Keratinocyte (primary cell): ENCODE measurements at regions not wholly inside any gene's neighbourhood (a gene's known extent, or its start where the extent isn't known, plus 50 kb on each side); places are given as distances from the start of the nearest gene placed in this dataset.

Source experiments
- DNase-seq: peaks from one replicate; pipeline ENCODE4 v3.0.0-alpha.2; 2011; ENCODE audit warnings: low read depth, missing footprints, low spot score
- FAIRE-seq: peaks from 2 replicates; lab custom pipeline; 2011; peaks lifted over from hg19 to GRCh38; lab: Jason Lieb, UNC
- H2AFZ ChIP-seq: 2 replicates; pipeline ENCODE4 v1.6.0; 2012; ENCODE audit warnings: low read length, control low read depth, inconsistent platforms; ENCODE audit not compliant: control insufficient read depth
- H3K27ac ChIP-seq: 2 replicates; pipeline ENCODE4 v1.5.1; 2011; ENCODE audit warnings: low read length; ENCODE audit not compliant: control insufficient read depth, insufficient read depth
- H3K27me3 ChIP-seq: 3 replicates; pipeline ENCODE4 v1.6.0; 2011; ENCODE audit warnings: low read length; ENCODE audit not compliant: control insufficient read depth, insufficient read depth; ENCODE audit errors: extremely low read depth
- H3K36me3 ChIP-seq, 2 experiments: 2 replicates in 1 of 2; 3 replicates in 1 of 2; pipeline ENCODE4 v1.5.1; 2011; ENCODE audit warnings: low read length in 2 of 2, mild to moderate bottlenecking in 1 of 2; ENCODE audit not compliant: control insufficient read depth in 2 of 2, insufficient read depth in 2 of 2; ENCODE audit errors: extremely low read depth in 1 of 2
- H3K4me1 ChIP-seq: 3 replicates; pipeline ENCODE4 v1.5.1; 2011; ENCODE audit warnings: low read length; ENCODE audit not compliant: control insufficient read depth, insufficient read depth; ENCODE audit errors: extremely low read depth
- H3K4me2 ChIP-seq: 3 replicates; pipeline ENCODE4 v1.6.0; 2011; ENCODE audit warnings: low read depth, low read length; ENCODE audit not compliant: control insufficient read depth, insufficient read depth; ENCODE audit errors: extremely low read depth
- H3K4me3 ChIP-seq, 3 experiments: fragments of 200-600 bp in 1 of 3; sonication (generic) in 1 of 3; 2 replicates in 2 of 3; 3 replicates in 1 of 3; pipeline ENCODE4 v1.5.1; 2011 to 2016; ENCODE audit warnings: low read length in 3 of 3, mild to moderate bottlenecking in 3 of 3, control low read depth in 2 of 3, inconsistent platforms in 1 of 3, low read depth in 1 of 3, mixed read lengths in 1 of 3, mixed run types in 1 of 3, moderate library complexity in 1 of 3; ENCODE audit not compliant: control insufficient read depth in 2 of 3, insufficient read depth in 2 of 3; ENCODE audit errors: extremely low read depth in 1 of 3
- H3K79me2 ChIP-seq: 2 replicates; pipeline ENCODE4 v1.6.0; 2012; ENCODE audit warnings: low read length; ENCODE audit not compliant: control insufficient read depth, insufficient read depth
- H3K9ac ChIP-seq: 3 replicates; pipeline ENCODE4 v1.6.0; 2011; ENCODE audit warnings: low read length; ENCODE audit not compliant: control insufficient read depth, insufficient read depth; ENCODE audit errors: extremely low read depth
- H3K9me1 ChIP-seq: 3 replicates; pipeline ENCODE4 v1.6.0; 2011; ENCODE audit warnings: low read length; ENCODE audit not compliant: control insufficient read depth, insufficient read depth; ENCODE audit errors: extremely low read depth
- H3K9me3 ChIP-seq: 2 replicates; pipeline ENCODE4 v1.5.1; 2012; ENCODE audit warnings: low read depth, low read length; ENCODE audit not compliant: control insufficient read depth
- H4K20me1 ChIP-seq: 3 replicates; pipeline ENCODE4 v1.6.0; 2011; ENCODE audit warnings: low read length; ENCODE audit not compliant: control insufficient read depth, insufficient read depth; ENCODE audit errors: extremely low read depth
- EZH2 ChIP-seq: IDR thresholded peaks from one replicate; pipeline ENCODE4 v1.6.1; 2012; ENCODE audit warnings: inconsistent platforms, mild to moderate bottlenecking, low read length, moderate library complexity
- dilution Hi-C: fragments of 300-500 bp; cut with MboI; formaldehyde crosslinking; loops from one replicate; pipeline ENCODE4 v1.7.0; 2020; ENCODE audit warnings: low sequenced_read_pairs; ENCODE audit not compliant: extremely low pct_ligation_motif_present
- TF ChIP-seq, protein P1 (sequence below), 3 experiments: IDR thresholded peaks in 1 of 3; conservative IDR thresholded peaks in 1 of 3; optimal IDR thresholded peaks in 1 of 3; 2 replicates in 2 of 3; 3 replicates in 1 of 3; pipeline versions ENCODE3 to v1.5.1; 2011; ENCODE audit warnings: low read length in 3 of 3, mild to moderate bottlenecking in 3 of 3, moderate library complexity in 2 of 3, control low read depth in 1 of 3, inconsistent platforms in 1 of 3; ENCODE audit not compliant: insufficient read depth in 2 of 3; ENCODE audit errors: extremely low read depth in 1 of 3

DNA sequence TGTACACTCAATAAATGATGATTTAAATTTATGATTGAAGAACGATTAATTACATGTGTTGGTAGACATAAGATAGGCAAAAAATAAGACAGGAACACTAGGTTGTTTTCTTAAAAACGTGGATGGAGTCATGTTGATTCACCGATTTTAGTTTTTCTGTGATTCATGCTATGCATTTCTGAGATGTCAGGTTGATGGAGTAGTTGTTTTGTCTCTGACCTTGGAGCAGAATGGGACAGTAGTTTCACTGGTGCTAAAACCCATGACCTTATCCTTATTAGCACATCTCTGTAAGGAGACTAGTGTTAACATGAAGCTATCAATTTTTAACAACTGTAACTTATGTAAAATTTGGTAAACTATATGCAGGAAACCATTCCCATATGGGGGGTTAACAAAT, 611.6 kb upstream of the FZD8 start:
- Histone ChIP-seq H2AFZ (no peak overlapping the region), H3K4me1 (no peaks in the 10 kb centered on the region), H3K4me2 (no peak overlapping the region), H3K9me1 (no peaks in the 10 kb centered on the region), H3K4me3 (no peak overlapping the region), H3K27ac (no peak overlapping the region), H3K79me2 (no peaks in the 10 kb centered on the region), H3K9ac (no peak overlapping the region), H3K27me3 (no peaks in the 10 kb centered on the region), H3K9me3 (no peaks in the 10 kb centered on the region), H4K20me1 (no peaks in the 10 kb centered on the region), H3K36me3 (no peaks in the 10 kb centered on the region)
- TF ChIP-seq EZH2: no peak
- TF ChIP-seq, protein P1, sequence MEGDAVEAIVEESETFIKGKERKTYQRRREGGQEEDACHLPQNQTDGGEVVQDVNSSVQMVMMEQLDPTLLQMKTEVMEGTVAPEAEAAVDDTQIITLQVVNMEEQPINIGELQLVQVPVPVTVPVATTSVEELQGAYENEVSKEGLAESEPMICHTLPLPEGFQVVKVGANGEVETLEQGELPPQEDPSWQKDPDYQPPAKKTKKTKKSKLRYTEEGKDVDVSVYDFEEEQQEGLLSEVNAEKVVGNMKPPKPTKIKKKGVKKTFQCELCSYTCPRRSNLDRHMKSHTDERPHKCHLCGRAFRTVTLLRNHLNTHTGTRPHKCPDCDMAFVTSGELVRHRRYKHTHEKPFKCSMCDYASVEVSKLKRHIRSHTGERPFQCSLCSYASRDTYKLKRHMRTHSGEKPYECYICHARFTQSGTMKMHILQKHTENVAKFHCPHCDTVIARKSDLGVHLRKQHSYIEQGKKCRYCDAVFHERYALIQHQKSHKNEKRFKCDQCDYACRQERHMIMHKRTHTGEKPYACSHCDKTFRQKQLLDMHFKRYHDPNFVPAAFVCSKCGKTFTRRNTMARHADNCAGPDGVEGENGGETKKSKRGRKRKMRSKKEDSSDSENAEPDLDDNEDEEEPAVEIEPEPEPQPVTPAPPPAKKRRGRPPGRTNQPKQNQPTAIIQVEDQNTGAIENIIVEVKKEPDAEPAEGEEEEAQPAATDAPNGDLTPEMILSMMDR (optimal IDR thresholded peaks at IDR 0.05 in 1 of 3, IDR thresholded peaks at IDR 0.05 in 1 of 3, conservative IDR thresholded peaks at IDR 0.05 in 1 of 3; ENCODE audit: extremely low read depth in 1 of 3, insufficient read depth in 2 of 3, low read length in 3 of 3): no peak
- FAIRE-seq (no peak), DNase-seq (no peak)
- dilution Hi-C loops: no loop called here

DNA sequence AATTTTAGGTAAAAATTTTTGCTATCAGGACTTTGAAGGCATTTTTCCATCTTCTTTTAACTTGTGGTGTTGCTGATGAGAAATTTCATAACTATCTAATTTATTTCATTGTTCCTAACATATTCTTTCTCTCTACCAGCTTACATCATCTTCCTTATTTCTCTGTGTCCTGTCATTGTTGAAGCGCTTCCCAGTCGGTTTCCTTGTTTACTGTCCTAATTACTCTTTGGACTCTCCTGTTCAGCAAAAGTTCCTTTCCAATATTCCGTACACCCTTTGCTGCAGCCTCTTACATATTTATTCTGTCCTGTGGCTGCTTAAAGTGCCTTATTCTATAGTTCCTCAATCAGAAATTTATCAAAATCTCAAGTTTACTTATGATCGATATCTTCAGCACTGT, 609.0 kb upstream of the FZD8 start:
- FAIRE-seq (no peak), DNase-seq (no peak)
- H3K9ac ChIP-seq: no peak overlapping the region
- H3K27me3 ChIP-seq: no peaks in the 10 kb centered on the region
- H3K4me2 ChIP-seq: no peak overlapping the region
- no peaks in the 10 kb centered on the region for H3K36me3 ChIP-seq
- no peaks in the 10 kb centered on the region for H3K79me2 ChIP-seq
- no peaks in the 10 kb centered on the region for H4K20me1 ChIP-seq
- no peaks in the 10 kb centered on the region for H3K9me3 ChIP-seq
- dilution Hi-C loops: no loop called here
- no peak overlapping the region for H3K27ac ChIP-seq
- H2AFZ ChIP-seq: no peak overlapping the region
- no peaks in the 10 kb centered on the region for H3K9me1 ChIP-seq
- no peaks in the 10 kb centered on the region for H3K4me1 ChIP-seq
- H3K4me3 ChIP-seq: no peak overlapping the region
- TF ChIP-seq, protein P1 (optimal IDR thresholded peaks at IDR 0.05 in 1 of 3, IDR thresholded peaks at IDR 0.05 in 1 of 3, conservative IDR thresholded peaks at IDR 0.05 in 1 of 3; ENCODE audit: extremely low read depth in 1 of 3, insufficient read depth in 2 of 3, low read length in 3 of 3): no peak
- no peak for TF ChIP-seq EZH2
